NCI-H82 treated with DMSO at 0.1 percent for 48 hours (cell line): ENCODE measurements at regions not wholly inside any gene's neighbourhood (a gene's known extent, or its start where the extent isn't known, plus 50 kb on each side); places are given as distances from the start of the nearest gene placed in this dataset.

Source experiments
- DNase-seq: peaks from one replicate; lab custom pipeline; 2025; ENCODE audit not compliant: unreplicated experiment; lab: John Stamatoyannopoulos, UW

DNA sequence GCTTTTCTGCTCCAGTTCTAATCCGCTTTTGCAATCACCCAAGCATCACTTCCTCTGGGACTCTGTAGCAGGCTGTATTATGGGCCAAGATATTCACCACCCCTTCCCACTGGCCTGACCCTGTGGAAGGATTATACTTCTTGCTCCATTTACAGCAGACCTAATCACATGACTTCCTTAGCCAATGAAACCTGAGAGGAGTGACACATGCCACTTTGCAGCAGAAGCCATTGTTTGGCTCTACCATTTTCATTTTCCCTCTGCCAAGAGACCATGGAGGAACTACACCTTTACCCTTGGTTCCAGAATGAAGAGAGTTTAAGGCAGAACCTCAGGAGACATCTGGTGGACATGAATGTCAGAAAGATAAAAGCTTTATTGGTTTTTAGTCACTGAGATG lies 134.9 kb upstream of the HSD17B12 start:
- no peak for DNase-seq

DNA sequence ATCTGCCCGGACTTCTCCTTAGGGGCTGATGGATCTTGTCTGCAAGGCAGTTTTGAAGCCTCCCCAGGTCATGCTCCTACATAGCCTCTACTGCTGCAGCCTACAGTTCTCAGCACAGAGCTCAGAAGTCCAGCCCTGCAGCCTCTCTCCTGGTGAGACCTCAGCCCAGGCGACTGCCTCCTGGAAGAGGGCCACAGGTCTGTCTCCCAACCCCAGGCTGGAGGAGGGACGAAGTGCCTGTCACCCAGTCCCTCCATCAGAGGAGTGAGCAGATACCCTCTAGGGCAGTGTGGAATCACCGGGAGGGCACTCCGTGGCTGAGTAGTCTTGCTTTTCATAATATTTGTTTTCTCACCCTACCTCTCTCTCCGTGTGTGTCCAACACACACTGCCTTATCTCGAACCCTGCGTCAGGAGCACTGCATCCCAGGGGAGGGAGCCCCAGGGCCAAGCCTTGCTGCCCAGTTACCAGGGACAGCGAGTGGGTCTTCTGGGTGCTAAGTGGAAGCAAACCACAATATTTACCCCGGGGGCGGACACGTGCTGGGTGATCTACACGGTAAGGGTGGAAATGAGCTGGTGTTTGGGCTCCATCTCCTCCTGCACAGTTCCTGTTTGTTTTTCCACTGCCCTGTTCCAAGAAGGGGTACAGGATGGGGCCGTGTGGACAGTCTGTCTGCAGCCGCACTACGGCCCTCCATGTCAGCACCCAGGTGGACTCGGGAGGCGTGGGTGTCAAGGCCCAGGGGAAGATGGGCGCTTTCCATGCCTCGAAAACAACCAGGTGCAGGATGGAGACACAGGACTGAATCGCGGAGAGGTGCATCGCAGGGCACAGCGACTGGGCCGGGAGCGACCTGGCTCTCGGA lies 133.7 kb upstream of the HSD17B12 start:
- DNase-seq: no peak

DNA sequence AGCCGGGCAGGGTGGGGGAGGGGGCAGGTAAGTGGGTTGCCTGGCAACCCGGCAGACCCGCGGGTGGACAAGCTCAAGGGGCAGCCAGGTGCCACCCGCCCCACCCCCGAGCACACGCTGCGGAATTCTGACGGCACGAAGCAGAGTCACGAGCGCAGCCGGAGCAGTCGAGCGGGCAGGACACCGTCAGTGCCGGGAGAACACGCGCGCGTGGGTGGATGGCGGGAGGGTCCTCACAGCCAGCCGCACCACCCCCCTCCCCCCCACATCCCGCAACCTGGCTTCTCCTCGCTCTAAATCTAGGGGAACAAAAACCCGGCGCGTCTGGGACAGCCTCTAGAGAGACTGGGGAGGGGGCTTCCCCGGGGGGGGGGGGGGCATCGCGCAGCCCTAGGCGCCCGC lies 133.1 kb upstream of the HSD17B12 start:
- no peak for DNase-seq

DNA sequence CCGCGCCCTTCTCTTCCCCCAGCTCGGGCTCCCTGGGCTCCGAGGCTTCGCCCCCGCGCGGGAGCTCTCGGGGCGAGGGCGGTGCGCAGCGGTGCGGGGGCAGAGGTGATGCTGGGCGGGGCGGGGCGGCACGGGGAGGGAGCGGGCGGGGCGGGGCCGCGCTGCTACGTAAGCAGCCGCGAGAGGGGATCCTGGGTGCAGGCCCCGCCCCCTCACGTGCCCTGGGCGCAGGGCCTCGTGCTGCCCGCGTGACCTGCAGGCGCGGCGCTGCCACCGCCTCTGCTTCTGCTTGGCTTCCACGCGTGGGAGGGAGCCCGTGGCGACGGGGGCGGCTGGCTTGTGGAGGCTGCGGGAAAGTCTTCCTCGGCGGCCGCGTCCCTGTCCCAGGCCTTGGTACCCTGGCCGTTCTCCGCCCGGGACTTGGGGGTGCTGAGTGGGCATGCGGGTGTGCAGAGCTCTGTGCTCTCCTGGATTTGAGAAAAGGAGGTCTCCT lies 132.6 kb upstream of the HSD17B12 start:
- no peak for DNase-seq

DNA sequence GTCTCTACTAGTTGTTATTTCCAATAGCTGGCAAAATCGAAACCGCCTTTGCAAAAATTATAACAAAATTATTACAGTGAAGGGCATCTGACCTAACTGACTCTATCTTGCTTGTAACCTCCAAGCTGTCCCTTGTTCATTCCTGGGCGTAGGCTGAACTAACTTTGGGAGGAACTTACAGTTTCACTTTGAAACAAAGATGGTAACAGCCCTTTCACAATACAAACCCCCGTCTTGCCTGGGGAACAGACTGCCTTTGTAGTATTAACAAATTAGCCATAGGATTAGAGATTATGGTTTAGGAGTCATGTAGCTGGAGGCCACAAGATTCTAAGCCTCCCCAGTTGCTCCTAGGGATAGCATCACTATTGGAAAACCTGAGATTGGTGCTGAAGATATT lies 131.6 kb upstream of the HSD17B12 start:
- DNase-seq: peak; percentile 36

DNA sequence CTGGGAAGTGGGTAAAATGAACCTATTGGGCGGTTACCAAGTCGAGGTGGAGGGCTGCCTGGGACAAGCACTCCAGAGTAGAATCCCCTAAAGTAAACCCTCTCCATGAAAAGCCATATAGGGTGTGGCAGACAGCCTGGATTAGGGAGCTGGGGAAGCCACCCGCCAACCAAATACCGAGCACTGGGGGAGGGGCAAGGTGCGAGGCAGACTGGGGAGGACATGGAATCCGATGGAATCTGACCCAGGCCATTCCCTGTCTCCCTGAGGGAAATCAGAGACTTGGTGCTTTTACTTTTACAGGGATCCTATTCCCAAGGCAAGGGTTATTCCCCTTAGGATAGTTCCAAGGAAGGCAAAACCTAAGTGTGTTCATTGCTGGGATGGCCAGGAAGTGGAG lies 130.9 kb upstream of the HSD17B12 start:
- no peak for DNase-seq

DNA sequence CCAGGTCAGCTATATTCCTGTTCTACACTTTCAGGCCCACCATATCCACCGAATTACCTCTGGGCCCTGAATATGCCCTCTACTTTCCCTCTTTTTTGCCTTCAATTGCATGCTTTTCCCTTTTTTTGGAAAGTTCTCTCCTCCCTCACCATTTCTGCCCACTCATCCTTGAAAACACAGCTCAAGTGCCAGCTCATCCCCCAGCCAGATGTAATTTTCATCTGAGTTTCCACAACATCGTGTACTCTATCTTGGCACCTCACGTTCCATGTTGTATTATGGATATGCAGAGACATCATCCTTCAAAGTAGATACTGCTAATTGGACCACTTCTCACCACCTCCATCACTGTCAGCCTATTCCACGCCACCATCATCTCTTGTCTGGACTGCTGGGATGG lies 129.8 kb upstream of the HSD17B12 start:
- no peak for DNase-seq

DNA sequence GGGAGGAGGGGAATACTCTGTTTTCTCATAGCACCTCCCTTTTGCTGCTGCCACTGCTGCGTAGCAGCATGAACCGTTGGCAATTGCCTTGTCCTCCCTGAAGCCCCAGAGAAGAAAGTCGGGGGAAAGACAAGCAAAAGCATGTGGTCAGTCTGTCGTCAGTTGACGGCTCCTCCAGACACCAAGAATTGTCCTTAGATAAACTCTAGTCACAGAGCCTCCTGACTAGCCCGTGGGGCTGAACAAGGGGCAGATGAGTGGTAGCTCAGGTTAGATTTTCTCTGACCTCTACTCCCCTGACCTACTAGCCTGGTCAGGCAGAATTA lies 126.4 kb upstream of the HSD17B12 start:
- no peak for DNase-seq

DNA sequence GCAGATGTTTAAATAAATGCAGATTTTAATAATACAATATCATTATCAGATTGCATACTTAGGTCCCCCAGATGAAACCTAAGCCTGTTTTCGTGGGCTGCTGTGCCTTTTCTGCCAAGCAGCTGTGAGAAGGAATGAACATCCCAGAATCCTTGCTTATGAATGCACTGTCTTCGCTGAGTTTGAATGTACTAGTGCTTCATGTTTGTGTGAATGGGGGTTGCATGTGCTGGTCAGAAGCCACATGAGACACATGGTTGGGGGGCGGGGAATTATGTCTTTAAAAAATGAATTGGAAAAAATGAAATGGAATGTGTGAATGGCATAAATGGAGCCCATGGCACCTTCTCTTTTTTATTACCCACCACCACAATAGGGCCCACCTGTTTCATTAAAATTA lies 125.4 kb upstream of the HSD17B12 start:
- DNase-seq: no peak

DNA sequence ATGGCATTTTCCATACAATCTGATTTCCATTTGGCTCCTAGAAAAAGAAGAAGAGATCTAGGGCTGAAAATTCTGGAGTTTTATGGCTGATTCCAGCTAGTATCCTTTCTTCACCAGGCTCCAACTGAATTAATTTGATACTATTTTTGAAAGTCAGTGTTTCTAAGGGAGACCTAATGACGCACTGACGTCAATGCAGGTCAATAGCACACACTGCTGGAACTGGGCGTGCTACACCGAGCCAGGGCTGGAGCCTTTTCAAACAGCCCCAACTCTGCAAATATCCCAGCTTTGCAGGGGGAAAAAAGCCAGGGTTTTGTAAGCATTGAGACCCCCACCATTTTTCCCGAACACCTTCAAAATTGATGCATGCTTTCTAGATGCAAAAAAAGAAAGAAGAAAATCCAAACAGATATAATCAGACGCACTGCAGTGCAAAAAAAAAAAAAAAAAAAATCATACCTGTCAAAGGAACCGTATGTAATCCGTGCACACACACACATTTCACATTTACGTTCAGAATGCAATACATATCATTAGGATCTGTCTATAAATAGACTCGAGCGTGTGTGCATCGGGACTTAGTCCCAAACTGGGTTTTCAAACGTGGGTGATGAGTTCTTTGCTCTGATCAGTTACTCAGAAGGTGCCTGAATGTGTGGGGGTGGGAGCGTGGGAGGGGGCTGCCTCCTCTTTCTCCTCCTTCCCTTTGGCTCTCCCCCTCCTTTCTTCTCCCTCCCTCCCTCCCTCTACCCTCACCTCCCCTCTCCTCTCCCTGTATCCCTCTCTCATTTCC lies 124.5 kb upstream of the HSD17B12 start:
- no peak for DNase-seq

DNA sequence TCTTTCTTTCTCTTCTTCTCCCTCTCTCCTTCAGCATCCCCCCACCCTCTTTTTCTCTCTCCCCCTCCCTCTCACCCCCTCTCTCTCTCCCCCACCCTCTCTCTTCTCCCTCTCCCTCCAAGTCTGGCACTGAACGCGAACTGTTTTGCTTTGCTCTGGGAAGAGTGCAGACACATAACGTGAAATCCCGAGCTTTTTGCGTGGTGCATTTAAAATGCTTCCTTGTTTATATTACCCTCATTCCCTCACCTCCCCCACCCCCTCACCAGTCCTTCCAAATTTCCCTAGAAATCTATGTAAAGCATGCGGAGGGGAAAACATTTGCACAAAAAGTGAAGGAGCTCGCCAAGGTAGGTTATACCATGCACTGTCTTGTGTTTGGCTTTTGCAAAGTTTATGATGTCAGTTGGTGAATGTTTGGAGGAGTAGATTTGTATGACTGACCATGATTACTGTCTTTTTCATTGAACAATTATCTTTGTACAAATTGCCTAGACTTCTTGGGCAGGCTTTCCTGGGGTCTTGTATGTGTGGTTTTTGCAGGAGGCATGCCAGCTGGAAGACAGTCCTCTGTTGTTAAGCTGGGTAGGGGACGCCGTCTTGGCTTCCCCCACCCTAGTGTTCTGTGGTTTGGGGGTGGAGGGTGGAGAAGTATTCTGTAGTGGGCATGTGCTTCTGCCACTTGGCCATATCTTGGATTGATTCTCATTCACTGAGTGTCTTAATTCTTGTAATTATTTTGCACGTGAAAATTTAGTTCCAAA lies 123.7 kb upstream of the HSD17B12 start:
- DNase-seq: no peak

DNA sequence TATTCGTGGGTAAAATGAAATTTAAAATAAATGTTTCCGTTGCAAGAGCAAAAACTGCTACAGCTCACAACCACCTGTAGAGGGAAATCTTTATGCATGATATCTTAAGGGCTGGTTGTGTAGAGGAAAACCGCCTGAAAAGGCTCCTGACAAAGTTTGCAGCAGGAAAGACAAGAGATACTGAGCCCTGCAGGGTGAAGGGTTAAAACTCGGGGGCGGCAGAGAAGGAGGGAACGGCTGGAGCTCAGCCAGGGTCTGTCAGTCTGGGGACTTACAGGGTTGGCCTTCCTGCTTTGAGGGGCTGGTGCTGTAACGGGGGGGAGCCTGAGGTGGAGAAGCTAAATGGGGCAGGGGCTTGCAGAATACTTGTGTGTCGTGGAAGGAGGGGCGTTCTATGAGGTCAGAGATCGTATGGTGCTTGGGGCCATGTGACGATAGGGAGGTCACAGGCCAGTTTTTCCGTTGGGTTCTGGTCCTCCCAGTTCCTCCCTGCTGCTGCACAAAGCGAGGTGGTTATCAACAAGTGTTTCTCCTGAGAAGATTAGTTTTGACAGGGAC lies 122.9 kb upstream of the HSD17B12 start:
- DNase-seq: no peak

DNA sequence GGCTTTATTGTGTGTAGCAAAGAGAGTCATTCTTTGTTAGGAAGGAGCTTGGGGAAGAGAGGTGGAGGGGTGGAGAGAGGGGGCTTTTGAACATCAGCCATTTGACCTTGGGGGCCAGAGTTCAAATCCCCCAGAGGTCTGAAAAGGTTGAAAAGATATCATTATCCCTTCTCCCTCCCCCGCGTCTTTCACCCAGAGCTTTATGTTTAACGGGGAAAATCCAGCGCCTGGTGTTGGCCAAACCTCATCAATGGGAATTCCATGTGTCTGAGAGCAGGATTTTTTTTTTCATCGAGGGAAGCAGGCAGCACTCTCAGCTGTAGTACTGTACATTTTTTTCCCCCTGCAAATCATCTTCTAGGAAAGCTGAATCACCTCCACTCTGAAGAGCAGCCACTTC lies 122.4 kb upstream of the HSD17B12 start:
- DNase-seq: no peak

DNA sequence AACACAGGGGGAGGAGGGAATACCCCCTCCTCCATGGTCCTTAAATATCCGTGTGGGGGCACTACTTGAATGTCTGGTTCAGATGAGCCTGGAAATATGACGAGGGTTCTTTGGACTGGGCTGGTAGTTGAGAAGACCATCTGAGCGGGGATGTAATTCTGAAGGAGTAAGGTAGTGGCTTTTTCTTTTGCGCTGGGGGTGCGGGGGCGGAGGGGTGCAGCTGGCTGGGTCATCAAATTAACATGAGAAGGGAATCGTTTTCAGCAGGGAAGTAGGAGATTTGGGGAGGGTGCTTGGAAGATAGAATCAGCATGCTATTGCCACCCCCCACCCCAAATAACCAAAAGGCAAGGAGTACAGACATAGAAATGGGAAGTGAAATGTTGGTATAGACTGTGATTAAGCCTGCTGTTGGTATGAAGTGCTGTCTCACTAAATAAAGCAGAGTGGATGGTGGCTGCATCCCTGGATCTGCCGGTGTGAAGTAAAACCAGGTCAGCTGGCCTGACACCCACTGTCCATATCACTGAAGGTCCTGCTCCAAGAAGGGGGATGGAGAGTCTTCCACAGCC lies 121.9 kb upstream of the HSD17B12 start:
- no peak for DNase-seq

DNA sequence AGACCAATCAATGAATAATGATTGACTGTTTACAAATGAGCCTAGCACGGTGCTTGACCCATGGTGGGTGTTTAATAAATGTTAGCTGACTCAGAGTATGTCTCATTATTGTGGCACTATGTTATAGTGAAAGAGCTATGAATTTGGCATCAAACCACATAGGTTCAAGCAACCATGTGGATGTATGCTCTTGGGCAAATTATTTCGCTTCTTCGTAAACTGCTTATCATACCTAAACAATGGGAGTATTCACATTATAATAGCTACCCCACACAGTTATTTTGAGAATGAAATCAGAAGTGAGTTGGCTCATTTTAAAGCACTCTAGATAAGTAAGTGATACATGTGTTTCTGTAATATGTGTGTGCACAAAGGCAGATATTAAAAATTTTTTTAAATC lies 118.7 kb upstream of the HSD17B12 start:
- no peak for DNase-seq

DNA sequence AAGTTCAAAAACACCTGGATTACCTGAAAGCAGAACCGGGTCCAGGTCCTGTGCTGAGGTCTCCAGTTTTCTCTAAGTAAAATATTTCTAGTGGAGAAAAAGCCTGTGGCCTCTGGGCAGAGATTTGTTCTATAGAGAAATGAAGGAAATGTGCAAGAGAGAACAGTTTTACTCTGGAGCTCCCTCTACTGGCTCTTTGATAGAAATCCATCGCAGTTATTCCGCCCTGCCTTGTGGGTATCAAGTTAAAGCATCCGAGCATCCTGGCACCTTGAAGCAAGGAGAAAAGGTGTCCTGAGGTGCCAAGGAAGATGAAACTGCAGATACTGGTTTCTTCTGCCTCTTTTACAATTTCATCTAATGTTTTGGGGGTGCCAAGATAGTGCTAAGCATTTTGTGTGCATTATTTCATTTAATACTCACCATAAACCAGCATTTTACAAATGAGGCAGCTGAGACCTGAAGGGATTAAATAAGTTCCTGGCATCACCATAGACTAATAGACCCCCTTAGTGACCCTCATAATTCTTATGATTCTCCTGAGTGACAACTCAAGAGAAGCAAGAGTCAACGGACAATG lies 113.1 kb upstream of the HSD17B12 start:
- DNase-seq: peak; percentile 31

DNA sequence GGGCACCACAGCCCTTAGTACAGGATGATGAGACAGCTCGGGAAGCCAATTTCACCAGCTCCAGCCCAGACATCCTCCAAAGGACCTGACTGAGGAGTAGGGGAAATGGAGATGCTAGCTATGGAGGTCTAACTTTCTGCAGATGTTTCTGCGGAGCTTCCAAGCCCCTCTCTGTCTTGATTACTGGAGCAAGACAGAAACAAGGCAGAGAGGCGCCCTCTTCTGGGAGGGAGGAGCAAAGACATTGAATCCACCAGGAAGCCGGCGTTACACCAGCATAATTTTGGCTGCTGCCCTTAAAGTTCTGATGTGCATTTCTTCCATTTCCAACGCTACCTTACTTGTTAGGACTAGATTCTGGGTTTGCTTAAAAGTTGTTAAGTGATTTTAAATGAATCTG lies 107.3 kb upstream of the HSD17B12 start:
- DNase-seq: no peak

DNA sequence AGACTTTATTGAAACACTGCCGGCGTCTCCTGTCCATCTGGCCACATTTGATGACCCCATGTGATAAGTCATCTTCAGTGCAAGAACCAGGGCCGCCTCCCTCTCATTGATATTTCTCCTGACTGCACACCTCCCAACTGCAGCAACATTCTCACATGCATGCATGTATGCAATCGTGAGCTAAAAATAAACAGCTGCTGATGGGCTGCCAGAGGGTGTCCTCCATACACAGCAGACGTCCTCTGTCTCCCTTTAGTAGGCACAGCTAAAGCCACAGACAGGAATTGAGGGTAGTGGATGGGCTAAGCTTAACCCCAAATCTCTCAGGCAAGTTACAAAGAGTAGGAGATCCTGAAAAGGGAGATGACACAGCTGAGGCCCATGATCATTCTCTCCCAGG lies 106.7 kb upstream of the HSD17B12 start:
- no peak for DNase-seq

DNA sequence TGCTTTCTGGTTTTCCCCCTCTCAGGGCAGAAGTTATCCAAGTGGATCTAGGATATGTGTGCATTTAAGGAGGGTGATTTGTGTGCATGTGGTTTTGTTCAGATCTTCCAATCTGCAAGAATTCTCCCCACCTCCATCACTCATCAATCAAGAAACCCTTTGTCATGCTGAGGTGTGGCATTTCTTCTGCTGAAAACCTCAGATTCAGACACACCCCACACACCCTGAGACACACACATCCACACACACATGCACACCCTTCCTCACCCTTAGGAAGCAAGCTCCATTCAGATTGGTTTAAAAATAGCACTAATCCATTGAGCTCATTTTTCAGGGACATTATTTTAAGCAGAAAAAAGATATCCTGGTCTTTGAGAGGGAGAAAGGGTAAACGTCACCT lies 106.1 kb upstream of the HSD17B12 start:
- no peak for DNase-seq
